Caco-2 (cell line): ENCODE measurements at regions not wholly inside any gene's neighbourhood (a gene's known extent, or its start where the extent isn't known, plus 50 kb on each side); places are given as distances from the start of the nearest gene placed in this dataset.

Source experiments
- BruUV-seq: library from RNA; stranded (reverse); fragments of 400-500 nt; replicated peaks from 2 replicates; lab custom pipeline; 2021; lab: Mats Ljungman, UMichigan
- CTCF ChIA-PET: fragments of 300-600 bp; sonication (Branson Sonifier 250); formaldehyde crosslinking; loops from one replicate; lab custom pipeline; 2022; ENCODE audit warnings: antibody characterized with exemption; lab: Charles Lee
- POLR2A ChIA-PET: fragments of 300-600 bp; sonication (Branson Sonifier 250); formaldehyde crosslinking; loops from one replicate; lab custom pipeline; 2022; ENCODE audit warnings: antibody characterized with exemption; lab: Charles Lee
- DNase-seq, 2 experiments: peaks; one replicate each; pipeline versions ENCODE4 v3.0.0 to v3.0.0-alpha.2; 2020 to 2022
- H3K27me3 ChIP-seq: replicated peaks from 2 replicates; pipeline ENCODE4 v1.6.0; 2011; ENCODE audit warnings: low read length; ENCODE audit not compliant: control insufficient read depth, insufficient read depth
- H3K36me3 ChIP-seq: 2 replicates; pipeline ENCODE4 v1.5.1; 2011; ENCODE audit warnings: low read length; ENCODE audit not compliant: control insufficient read depth, insufficient read depth
- H3K4me1 ChIP-seq: fragments of 250-450 bp; sonication (Bioruptor Pico); 2 replicates; pipeline ENCODE4 v1.5.1; 2020; ENCODE audit warnings: mild to moderate bottlenecking
- H3K4me3 ChIP-seq: 2 replicates; pipeline ENCODE4 v1.5.1; 2011; ENCODE audit warnings: low read depth, mild to moderate bottlenecking, control low read depth, low read length
- H3K9me3 ChIP-seq: fragments of 250-450 bp; sonication (Bioruptor Pico); 2 replicates; pipeline ENCODE4 v1.5.1; 2020; ENCODE audit warnings: mild to moderate bottlenecking, moderate library complexity
- H3K27ac Mint-ChIP-seq: one replicate; pipeline ENCODE4 v1.8.0; 2022; ENCODE audit warnings: mixed read lengths; ENCODE audit not compliant: unreplicated experiment
- H3K27me3 Mint-ChIP-seq: one replicate; pipeline ENCODE4 v1.8.0; 2022; ENCODE audit warnings: mixed read lengths; ENCODE audit not compliant: insufficient read depth, unreplicated experiment
- H3K36me3 Mint-ChIP-seq: one replicate; pipeline ENCODE4 v1.8.0; 2022; ENCODE audit warnings: mild to moderate bottlenecking, mixed read lengths; ENCODE audit not compliant: insufficient read depth, unreplicated experiment
- H3K4me1 Mint-ChIP-seq: one replicate; pipeline ENCODE4 v1.8.0; 2022; ENCODE audit warnings: low read depth, mixed read lengths; ENCODE audit not compliant: unreplicated experiment
- H3K4me3 Mint-ChIP-seq: one replicate; pipeline ENCODE4 v1.8.0; 2022; ENCODE audit warnings: mild to moderate bottlenecking, moderate library complexity, mixed read lengths; ENCODE audit not compliant: unreplicated experiment
- H3K9me3 Mint-ChIP-seq: one replicate; pipeline ENCODE4 v1.8.0; 2022; ENCODE audit warnings: mixed read lengths; ENCODE audit not compliant: unreplicated experiment
- CTCF ChIP-seq, 2 experiments: fragments of 200-600 bp in 1 of 2; IDR thresholded peaks; 1 replicate in 1 of 2; 2 replicates in 1 of 2; pipeline versions ENCODE4 v1.5.1 to v1.8.0; 2011 to 2022; ENCODE audit warnings: antibody characterized with exemption in 1 of 2, control low read depth in 1 of 2, inconsistent platforms in 1 of 2, low read depth in 1 of 2, low read length in 1 of 2, mild to moderate bottlenecking in 1 of 2, moderate library complexity in 1 of 2; ENCODE audit not compliant: insufficient read depth in 1 of 2, severe bottlenecking in 1 of 2, unreplicated experiment in 1 of 2
- intact Hi-C: fragments of 100-400 bp; cut with micrococcal nuclease; formaldehyde crosslinking; loops from one replicate; pipeline ENCODE4 v1.10.0; 2022; ENCODE audit not compliant: unreplicated experiment

GRCh38 chr10:118967160-118967559, 62.4 kb upstream of the NANOS1 start:
- intact Hi-C loops = no loop called here
- H3K36me3 ChIP-seq = no peaks in the 10 kb centered on the region
- DNase-seq = peak in 1 of 2 experiments; percentile 12
- no peak overlapping the region for H3K4me3 ChIP-seq
- no peaks in the 10 kb centered on the region for H3K27me3 ChIP-seq
- ChIA-PET POLR2A (no interaction called here), CTCF (no interaction called here)
- no peak overlapping the region for H3K4me3 Mint-ChIP-seq
- H3K4me1 Mint-ChIP-seq = peaks cover 21% of the 10 kb centered on the region
- H3K27ac Mint-ChIP-seq = no peak overlapping the region
- no peaks in the 10 kb centered on the region for H3K27me3 Mint-ChIP-seq
- H3K9me3 ChIP-seq = peaks cover 5% of the 10 kb centered on the region; the same call in 1 of the 2 replicates
- H3K9me3 Mint-ChIP-seq = no peaks in the 10 kb centered on the region
- BruUV-seq = no TSS peak
- H3K4me1 ChIP-seq = peaks cover 18% of the 10 kb centered on the region
- H3K36me3 Mint-ChIP-seq = no peaks in the 10 kb centered on the region
- TF ChIP-seq CTCF (IDR thresholded peaks at IDR 0.05; ENCODE audit: insufficient read depth in 1 of 2, low read depth in 1 of 2, low read length in 1 of 2, severe bottlenecking in 1 of 2, unreplicated experiment in 1 of 2) = no peak

GRCh38 chr10:118968060-118968459, 61.5 kb upstream of the NANOS1 start:
- Histone ChIP-seq H3K4me1 (peaks cover 9% of the 10 kb centered on the region), H3K27me3 (no peaks in the 10 kb centered on the region), H3K36me3 (no peaks in the 10 kb centered on the region), H3K4me3 (no peak overlapping the region), H3K9me3 (peaks cover 5% of the 10 kb centered on the region; the same call in 1 of the 2 replicates)
- Mint-ChIP-seq H3K4me1 (peaks cover 12% of the 10 kb centered on the region), H3K27me3 (no peaks in the 10 kb centered on the region), H3K4me3 (no peak overlapping the region), H3K27ac (no peak overlapping the region), H3K36me3 (no peaks in the 10 kb centered on the region), H3K9me3 (peaks cover 4% of the 10 kb centered on the region)
- CTCF ChIA-PET = interaction anchor here (0.7 kb wide), 1 partner anchor 57 kb away, joined by 3 read pairs; no protein-coding TSS in a partner anchor
- no peak for DNase-seq
- no TSS peak for BruUV-seq
- POLR2A ChIA-PET = no interaction called here
- no peak for TF ChIP-seq CTCF (IDR thresholded peaks at IDR 0.05; ENCODE audit: insufficient read depth in 1 of 2, low read depth in 1 of 2, low read length in 1 of 2, severe bottlenecking in 1 of 2, unreplicated experiment in 1 of 2)
- intact Hi-C loops = no loop called here

- Mint-ChIP-seq H3K27ac (no peak overlapping the region), H3K36me3 (no peaks in the 10 kb centered on the region), H3K27me3 (no peaks in the 10 kb centered on the region), H3K4me3 (no peak overlapping the region), H3K4me1 (peaks cover 11% of the 10 kb centered on the region), H3K9me3 (peaks cover 8% of the 10 kb centered on the region)
- POLR2A ChIA-PET = no interaction called here
- intact Hi-C loops = no loop called here
- BruUV-seq = no TSS peak
- TF ChIP-seq CTCF (IDR thresholded peaks at IDR 0.05; ENCODE audit: insufficient read depth in 1 of 2, low read depth in 1 of 2, low read length in 1 of 2, severe bottlenecking in 1 of 2, unreplicated experiment in 1 of 2) = no peak
- H3K27me3 ChIP-seq = no peaks in the 10 kb centered on the region
- H3K36me3 ChIP-seq = no peaks in the 10 kb centered on the region
- H3K4me3 ChIP-seq = no peak overlapping the region
- CTCF ChIA-PET = interaction anchor here (0.7 kb wide), 1 partner anchor 57 kb away, joined by 3 read pairs; no protein-coding TSS in a partner anchor
- peak in 1 of 2 experiments; percentile 14 for DNase-seq
- peaks cover 5% of the 10 kb centered on the region; the same call in 1 of the 2 replicates for H3K9me3 ChIP-seq
- H3K4me1 ChIP-seq = peaks cover 9% of the 10 kb centered on the region
These were observed 61.0 kb upstream of the NANOS1 start for GRCh38 chr10:118968482-118968881.
